ENCODE measurements at regions not wholly inside any gene's neighbourhood (a gene's known extent, or its start where the extent isn't known, plus 50 kb on each side); places are given as distances from the start of the nearest gene placed in this dataset.

DNA sequence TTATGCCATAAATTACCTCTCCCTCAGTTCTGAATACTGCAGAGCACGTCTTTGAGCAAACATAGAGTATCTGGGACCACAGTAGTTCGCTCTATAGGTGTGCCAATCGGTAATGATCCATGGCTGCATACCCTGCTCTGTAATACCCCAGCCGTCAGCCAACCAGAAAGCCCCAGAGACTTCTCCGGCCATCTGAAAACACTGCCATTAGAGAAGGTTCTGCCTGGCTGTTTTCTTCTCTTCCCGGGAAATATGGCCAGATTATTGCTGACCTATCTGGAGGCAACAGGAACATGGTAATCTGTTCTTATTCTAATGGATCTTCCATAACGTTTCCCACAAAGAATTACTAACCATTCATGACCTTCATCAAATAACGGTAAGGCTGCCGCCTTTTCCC is 139.9 kb downstream of the RPS12 start:
- intact Hi-C loops (cut with DNase I; ENCODE audit: low total_unique reads), result no loop called here
- no peak overlapping the region for H3K4me3 ChIP-seq (ENCODE audit: low read depth, poor library complexity, severe bottlenecking)
- DNase-seq (ENCODE audit: low spot score in 2 of 2), result no peak
- TF ChIP-seq POLR2A (IDR thresholded peaks at IDR 0.05), result no peak
- TF ChIP-seq, protein P1, sequence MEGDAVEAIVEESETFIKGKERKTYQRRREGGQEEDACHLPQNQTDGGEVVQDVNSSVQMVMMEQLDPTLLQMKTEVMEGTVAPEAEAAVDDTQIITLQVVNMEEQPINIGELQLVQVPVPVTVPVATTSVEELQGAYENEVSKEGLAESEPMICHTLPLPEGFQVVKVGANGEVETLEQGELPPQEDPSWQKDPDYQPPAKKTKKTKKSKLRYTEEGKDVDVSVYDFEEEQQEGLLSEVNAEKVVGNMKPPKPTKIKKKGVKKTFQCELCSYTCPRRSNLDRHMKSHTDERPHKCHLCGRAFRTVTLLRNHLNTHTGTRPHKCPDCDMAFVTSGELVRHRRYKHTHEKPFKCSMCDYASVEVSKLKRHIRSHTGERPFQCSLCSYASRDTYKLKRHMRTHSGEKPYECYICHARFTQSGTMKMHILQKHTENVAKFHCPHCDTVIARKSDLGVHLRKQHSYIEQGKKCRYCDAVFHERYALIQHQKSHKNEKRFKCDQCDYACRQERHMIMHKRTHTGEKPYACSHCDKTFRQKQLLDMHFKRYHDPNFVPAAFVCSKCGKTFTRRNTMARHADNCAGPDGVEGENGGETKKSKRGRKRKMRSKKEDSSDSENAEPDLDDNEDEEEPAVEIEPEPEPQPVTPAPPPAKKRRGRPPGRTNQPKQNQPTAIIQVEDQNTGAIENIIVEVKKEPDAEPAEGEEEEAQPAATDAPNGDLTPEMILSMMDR (IDR thresholded peaks at IDR 0.05), result no peak
- WGBS, 2 donors, result 81 to 84% methylated on average over 9 of the region's 9 CpGs

DNA sequence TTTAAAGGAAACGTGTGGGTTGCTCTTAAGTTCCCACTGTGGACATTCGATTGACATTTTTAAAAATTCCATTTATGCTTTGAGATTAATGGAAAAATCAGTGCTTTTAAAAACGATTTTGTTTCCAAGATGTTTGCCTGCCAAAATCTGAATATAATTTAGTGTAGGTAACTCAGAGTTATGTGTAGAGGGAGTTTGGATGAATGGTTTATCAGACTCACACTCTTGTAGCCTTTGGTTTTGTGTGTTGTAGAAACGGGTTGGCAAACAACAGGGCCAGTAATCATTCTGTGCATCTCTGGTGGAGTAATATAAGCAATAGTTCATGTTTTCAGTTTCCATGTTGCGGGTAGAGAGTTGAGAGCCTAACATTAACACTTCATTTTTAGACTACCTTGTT is 140.6 kb downstream of the RPS12 start:
- H3K4me3 ChIP-seq (ENCODE audit: low read depth, poor library complexity, severe bottlenecking), result no peak overlapping the region
- TF ChIP-seq, protein P1 (IDR thresholded peaks at IDR 0.05), result no peak
- no peak for TF ChIP-seq POLR2A (IDR thresholded peaks at IDR 0.05)

DNA sequence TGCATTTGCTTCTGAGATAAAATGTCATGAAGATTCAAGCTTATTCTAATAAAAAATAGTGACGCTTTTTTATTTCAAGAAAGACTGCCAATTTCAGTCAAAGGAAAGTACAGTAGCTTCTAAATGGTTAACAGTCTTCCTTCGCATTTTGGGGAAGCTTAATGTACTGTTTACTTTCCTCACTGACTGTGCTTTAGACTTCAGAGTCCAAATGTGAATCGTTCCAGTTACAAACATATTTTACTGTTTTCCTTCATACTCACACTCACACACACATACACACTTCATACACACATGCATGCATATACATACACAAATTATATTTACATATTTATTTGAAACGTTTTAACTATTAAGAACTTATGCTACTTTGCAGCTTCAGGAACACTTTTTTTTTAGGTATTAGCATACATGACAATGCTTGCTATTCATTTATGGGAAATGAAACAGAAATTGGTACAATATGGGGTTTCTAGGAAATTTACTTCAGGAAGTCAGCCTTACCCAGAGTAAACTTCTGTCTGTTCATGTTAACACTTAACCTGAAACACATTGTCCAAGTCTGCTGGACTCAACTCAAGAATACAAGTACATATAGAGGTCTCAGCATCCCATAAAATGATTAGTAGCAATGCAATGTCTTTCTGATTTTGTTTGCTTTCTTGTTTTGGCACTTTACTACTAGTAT is 145.4 kb downstream of the RPS12 start:
- TF ChIP-seq, protein P1 (IDR thresholded peaks at IDR 0.05), result no peak
- no peak for TF ChIP-seq POLR2A (IDR thresholded peaks at IDR 0.05)
- no peak overlapping the region for H3K4me3 ChIP-seq (ENCODE audit: low read depth, poor library complexity, severe bottlenecking)
- 38 to 49% methylated on average over 4 of the region's 4 CpGs for WGBS, 2 donors
- intact Hi-C loops (cut with DNase I; ENCODE audit: low total_unique reads), result loop anchor here (10.0 kb wide), 1 partner anchor 555 kb away; no protein-coding TSS in a partner anchor
- no peak for DNase-seq (ENCODE audit: low spot score in 2 of 2)

More for the DNA sequence above, 140.6 kb downstream of the RPS12 start:
- 78 to 80% methylated on average over 5 of the region's 5 CpGs for WGBS, 2 donors
- DNase-seq (ENCODE audit: low spot score in 2 of 2), result no peak
- intact Hi-C loops (cut with DNase I; ENCODE audit: low total_unique reads), result no loop called here

DNA sequence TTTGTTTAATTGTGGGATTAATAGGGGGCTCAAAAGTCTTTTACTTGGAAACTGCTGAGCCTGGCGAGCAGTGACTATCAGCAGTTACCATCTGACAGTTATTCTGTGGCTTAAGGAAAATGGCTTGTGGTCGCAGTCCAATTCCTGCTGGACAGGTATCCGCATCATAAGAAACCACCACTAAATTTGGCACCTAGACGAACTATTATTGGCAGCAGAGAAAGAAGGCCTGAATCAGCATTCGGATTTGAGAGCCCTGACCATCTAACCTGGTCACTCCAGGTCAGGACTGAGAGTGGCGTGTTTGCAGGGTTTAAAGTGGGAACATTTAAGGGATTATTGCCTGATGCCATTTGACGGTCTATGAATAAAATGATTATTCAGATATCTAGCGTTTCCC is 146.4 kb downstream of the RPS12 start:
- 52 to 68% methylated on average over 8 of the region's 8 CpGs for WGBS, 2 donors
- no peak overlapping the region for H3K4me3 ChIP-seq (ENCODE audit: low read depth, poor library complexity, severe bottlenecking)
- DNase-seq (ENCODE audit: low spot score in 2 of 2), result no peak
- intact Hi-C loops (cut with DNase I; ENCODE audit: low total_unique reads), result loop anchor here (10.0 kb wide), 1 partner anchor 554 kb away; no protein-coding TSS in a partner anchor
- TF ChIP-seq, protein P1 (IDR thresholded peaks at IDR 0.05), result no peak
- TF ChIP-seq POLR2A (IDR thresholded peaks at IDR 0.05), result no peak

DNA sequence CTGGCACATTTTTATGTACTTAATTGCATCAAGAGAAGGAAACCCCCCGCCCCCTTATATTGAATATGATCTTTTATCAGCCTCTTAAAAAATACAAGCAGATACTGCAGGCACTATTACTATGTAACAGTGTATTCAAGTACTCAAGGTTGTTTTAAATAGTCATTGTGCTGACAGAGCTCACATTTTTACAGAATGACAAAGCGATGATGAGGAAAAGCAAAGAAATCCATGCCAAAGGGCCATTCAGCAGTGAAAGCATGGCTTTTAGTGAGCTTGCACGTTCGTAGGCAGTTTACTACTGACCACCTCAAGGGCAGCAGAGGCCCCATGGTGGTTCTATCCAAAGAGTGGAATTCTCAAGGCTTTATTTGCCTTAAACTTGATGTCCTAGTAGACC is 146.8 kb downstream of the RPS12 start:
- TF ChIP-seq, protein P1 (IDR thresholded peaks at IDR 0.05), result no peak
- no peak for TF ChIP-seq POLR2A (IDR thresholded peaks at IDR 0.05)
- WGBS, 2 donors, result 66 to 74% methylated on average over 4 of the region's 4 CpGs
- H3K4me3 ChIP-seq (ENCODE audit: low read depth, poor library complexity, severe bottlenecking), result no peak overlapping the region
- DNase-seq (ENCODE audit: low spot score in 2 of 2), result no peak
- intact Hi-C loops (cut with DNase I; ENCODE audit: low total_unique reads), result loop anchor here (10.0 kb wide), 1 partner anchor 554 kb away; no protein-coding TSS in a partner anchor
